KOPT-K1 (cell line): ENCODE measurements at regions not wholly inside any gene's neighbourhood (a gene's known extent, or its start where the extent isn't known, plus 50 kb on each side); places are given as distances from the start of the nearest gene placed in this dataset.

Experiments
- H3K27ac ChIP-seq: fragments of 200-600 bp; sonication (generic); 2 replicates; pipeline ENCODE4 v1.5.1; 2016; ENCODE audit warnings: antibody characterized with exemption, mild to moderate bottlenecking, low read depth, low read length; ENCODE audit not compliant: poor library complexity, severe bottlenecking
- H3K36me3 ChIP-seq: fragments of 200-600 bp; sonication (generic); 2 replicates; pipeline ENCODE4 v1.5.1; 2017; ENCODE audit warnings: antibody characterized with exemption, mild to moderate bottlenecking, low read length, moderate library complexity; ENCODE audit not compliant: insufficient read depth
- H3K9me3 ChIP-seq: fragments of 200-600 bp; sonication (generic); 2 replicates; pipeline ENCODE4 v1.5.1; 2017; ENCODE audit warnings: antibody characterized with exemption, low read length, mild to moderate bottlenecking; ENCODE audit not compliant: insufficient read depth, poor library complexity, severe bottlenecking

- no peaks in the 10 kb centered on the region for H3K9me3 ChIP-seq
- H3K36me3 ChIP-seq: no peaks in the 10 kb centered on the region
- H3K27ac ChIP-seq: no peak overlapping the region
These were observed 443.0 kb upstream of the RUNX1 start for GRCh38 chr21:35491920-35492678.

DNA sequence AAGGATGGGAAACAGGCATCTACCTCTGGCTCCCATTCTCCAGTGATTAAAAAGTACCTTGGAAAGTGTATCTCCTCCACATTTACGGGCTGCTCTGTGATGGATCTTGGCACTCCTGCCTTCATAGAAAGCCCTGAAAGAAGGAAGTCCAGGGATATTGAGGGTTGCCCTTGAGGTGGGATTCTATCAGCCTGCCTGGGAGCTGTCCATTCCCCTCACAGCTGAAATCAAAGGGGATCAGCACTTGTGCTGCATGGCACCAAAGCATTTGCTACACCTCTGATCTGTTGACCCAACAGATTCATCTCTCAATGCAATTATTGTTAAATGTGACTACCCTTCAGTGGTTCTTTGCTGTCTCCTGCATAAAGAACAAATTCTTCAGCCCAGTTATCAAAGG, 442.0 kb upstream of the RUNX1 start:
- Histone ChIP-seq H3K27ac (no peak overlapping the region), H3K36me3 (no peaks in the 10 kb centered on the region), H3K9me3 (no peaks in the 10 kb centered on the region)

GRCh38 chr21:35489389-35489980, 440.4 kb upstream of the RUNX1 start:
- Histone ChIP-seq H3K9me3 (no peaks in the 10 kb centered on the region), H3K27ac (no peak overlapping the region), H3K36me3 (no peaks in the 10 kb centered on the region)

DNA sequence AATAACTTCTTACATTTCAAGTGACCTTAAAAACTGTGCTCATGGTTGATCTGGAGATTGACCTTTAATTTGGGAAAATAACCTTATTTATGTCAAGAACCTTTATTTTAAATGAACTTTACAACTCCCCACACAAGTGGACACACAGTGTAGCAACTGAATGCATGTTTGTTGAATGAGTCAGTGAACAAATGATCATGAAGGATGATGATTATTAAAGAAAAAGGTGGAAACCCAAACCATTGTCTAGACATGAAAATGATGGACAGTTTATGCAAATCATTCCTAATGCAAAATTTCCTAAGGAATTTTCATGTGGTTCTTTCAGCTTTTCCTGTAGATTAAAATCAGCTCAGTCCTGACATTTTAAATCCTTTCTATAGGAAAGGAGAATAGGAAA, 439.8 kb upstream of the RUNX1 start:
- no peaks in the 10 kb centered on the region for H3K36me3 ChIP-seq
- H3K27ac ChIP-seq: no peak overlapping the region
- no peaks in the 10 kb centered on the region for H3K9me3 ChIP-seq

DNA sequence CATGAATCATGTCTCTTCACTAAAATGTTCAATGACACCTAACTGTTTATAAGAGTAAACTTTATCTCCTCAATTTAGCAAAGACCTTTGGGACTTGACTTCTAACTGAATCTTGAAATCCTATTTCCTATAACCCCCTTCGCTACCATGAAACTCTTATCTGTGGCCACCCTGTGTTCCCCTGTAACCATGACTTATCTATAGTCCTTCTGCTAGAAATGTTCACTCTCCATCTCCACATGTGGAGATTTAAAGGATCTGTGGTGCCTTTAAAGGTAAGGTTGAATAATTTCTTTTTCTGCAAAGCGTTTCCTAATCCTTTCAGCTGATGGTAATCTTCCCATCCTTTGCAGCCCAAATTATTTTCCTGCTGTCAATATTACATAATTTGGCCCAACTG, 436.3 kb upstream of the RUNX1 start:
- Histone ChIP-seq H3K36me3 (no peaks in the 10 kb centered on the region), H3K9me3 (no peaks in the 10 kb centered on the region), H3K27ac (no peak overlapping the region)

DNA sequence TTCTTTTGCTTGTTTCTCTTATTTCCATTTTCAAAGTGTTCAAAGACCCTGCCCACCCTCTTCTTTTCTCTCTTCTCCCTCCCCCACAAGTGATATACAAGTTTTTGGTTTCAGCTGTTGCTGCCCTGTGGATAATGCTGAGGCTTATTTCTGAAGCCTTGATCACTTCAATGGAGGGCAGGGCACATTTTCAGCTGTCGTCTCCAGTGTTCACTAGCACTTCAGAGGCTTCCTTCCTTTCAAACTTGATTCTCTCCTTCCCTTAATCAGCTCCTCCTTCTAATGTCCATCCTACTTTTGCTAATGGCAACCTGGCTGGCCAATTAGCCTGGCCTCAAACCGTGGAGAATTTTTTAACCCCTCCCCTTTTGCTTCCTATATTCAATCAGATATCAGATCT, 435.7 kb upstream of the RUNX1 start:
- Histone ChIP-seq H3K9me3 (peaks cover 2% of the 10 kb centered on the region), H3K27ac (no peak overlapping the region), H3K36me3 (no peaks in the 10 kb centered on the region)

DNA sequence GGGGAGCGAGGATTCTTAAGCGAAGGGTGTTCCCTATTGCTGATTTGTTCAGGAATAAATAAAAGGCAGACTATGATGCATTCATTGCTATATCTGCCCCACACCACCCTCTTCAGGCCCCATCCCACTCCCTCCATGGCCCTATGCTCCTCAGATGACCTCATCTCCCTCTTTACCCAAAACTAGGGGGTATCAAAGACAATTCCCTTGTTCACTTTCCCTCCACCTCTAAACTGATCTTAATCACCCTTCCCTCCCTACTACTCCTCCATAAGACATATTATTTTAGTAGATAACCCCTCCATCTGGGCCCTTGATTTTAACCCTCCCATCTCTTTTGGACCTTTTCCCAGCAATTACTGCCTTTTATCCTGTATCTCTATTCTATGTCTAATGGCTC, 434.9 kb upstream of the RUNX1 start:
- Histone ChIP-seq H3K36me3 (no peaks in the 10 kb centered on the region), H3K9me3 (peaks cover 9% of the 10 kb centered on the region), H3K27ac (no peak overlapping the region)

- peaks cover 12% of the 10 kb centered on the region for H3K9me3 ChIP-seq
- H3K27ac ChIP-seq: no peak overlapping the region
- H3K36me3 ChIP-seq: no peaks in the 10 kb centered on the region
These were observed 434.0 kb upstream of the RUNX1 start for GRCh38 chr21:35482933-35483662.

GRCh38 chr21:35482096-35482495, 433.0 kb upstream of the RUNX1 start:
- Histone ChIP-seq H3K27ac (no peak overlapping the region), H3K36me3 (no peaks in the 10 kb centered on the region), H3K9me3 (peaks cover 12% of the 10 kb centered on the region)

DNA sequence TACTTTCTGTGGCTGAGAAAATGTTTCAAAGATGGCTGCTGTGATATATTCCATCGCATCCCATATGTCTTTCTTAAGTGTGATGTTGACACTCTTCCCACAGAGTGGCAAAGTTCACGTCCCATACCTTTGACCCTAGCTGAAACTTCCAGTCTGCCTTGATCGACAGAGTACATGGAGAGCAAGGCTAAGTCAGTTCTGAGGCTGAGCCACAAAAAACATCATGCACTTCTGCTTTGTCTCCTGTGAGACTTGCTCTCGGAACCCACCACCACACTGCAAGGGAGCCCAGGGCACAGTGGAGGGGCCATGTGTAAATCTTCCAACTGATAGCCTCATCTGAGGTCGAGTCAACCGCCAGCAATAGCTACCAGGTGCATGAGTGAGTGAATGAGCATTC, 431.9 kb upstream of the RUNX1 start:
- Histone ChIP-seq H3K9me3 (peaks cover 12% of the 10 kb centered on the region), H3K36me3 (no peaks in the 10 kb centered on the region), H3K27ac (no peak overlapping the region)

- H3K36me3 ChIP-seq: no peaks in the 10 kb centered on the region
- H3K9me3 ChIP-seq: peaks cover 12% of the 10 kb centered on the region
- H3K27ac ChIP-seq: no peak overlapping the region
These were observed 430.4 kb upstream of the RUNX1 start for GRCh38 chr21:35479529-35479928.

GRCh38 chr21:35479065-35479448, 430.0 kb upstream of the RUNX1 start:
- Histone ChIP-seq H3K36me3 (no peaks in the 10 kb centered on the region), H3K9me3 (peaks cover 12% of the 10 kb centered on the region), H3K27ac (no peak overlapping the region)

- H3K27ac ChIP-seq: no peak overlapping the region
- H3K9me3 ChIP-seq: peaks cover 12% of the 10 kb centered on the region
- no peaks in the 10 kb centered on the region for H3K36me3 ChIP-seq
These were observed 429.3 kb upstream of the RUNX1 start for GRCh38 chr21:35478161-35479064.

DNA sequence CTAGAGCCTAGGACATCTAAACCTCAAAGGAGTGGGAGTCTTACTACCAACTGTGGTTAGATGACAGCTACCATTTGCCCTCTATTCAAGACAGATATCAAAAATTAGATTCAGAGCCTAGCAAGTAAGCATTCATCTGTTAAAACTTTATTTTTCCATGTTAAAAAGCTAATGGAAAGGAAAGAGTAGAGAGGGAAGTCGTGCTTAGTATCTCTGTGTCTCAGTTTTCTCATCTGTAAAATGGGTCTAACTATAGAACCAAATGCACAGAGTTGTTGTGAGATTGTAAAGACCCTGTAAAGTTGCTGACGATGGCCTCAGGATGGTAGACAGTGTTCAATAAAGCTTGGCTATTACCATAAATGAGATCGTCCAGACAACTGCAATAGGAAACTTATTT, 428.5 kb upstream of the RUNX1 start:
- Histone ChIP-seq H3K36me3 (no peaks in the 10 kb centered on the region), H3K9me3 (peaks cover 12% of the 10 kb centered on the region), H3K27ac (no peak overlapping the region)
